Keratinocyte (primary cell): ENCODE measurements at regions not wholly inside any gene's neighbourhood (a gene's known extent, or its start where the extent isn't known, plus 50 kb on each side); places are given as distances from the start of the nearest gene placed in this dataset.

Source experiments
- EZH2 ChIP-seq: IDR thresholded peaks from one replicate; pipeline ENCODE4 v1.6.1; 2012; ENCODE audit warnings: inconsistent platforms, mild to moderate bottlenecking, low read length, moderate library complexity
- TF ChIP-seq, protein P1 (sequence below), 3 experiments: IDR thresholded peaks in 1 of 3; conservative IDR thresholded peaks in 1 of 3; optimal IDR thresholded peaks in 1 of 3; 2 replicates in 2 of 3; 3 replicates in 1 of 3; pipeline versions ENCODE3 to v1.5.1; 2011; ENCODE audit warnings: low read length in 3 of 3, mild to moderate bottlenecking in 3 of 3, moderate library complexity in 2 of 3, control low read depth in 1 of 3, inconsistent platforms in 1 of 3; ENCODE audit not compliant: insufficient read depth in 2 of 3; ENCODE audit errors: extremely low read depth in 1 of 3

DNA sequence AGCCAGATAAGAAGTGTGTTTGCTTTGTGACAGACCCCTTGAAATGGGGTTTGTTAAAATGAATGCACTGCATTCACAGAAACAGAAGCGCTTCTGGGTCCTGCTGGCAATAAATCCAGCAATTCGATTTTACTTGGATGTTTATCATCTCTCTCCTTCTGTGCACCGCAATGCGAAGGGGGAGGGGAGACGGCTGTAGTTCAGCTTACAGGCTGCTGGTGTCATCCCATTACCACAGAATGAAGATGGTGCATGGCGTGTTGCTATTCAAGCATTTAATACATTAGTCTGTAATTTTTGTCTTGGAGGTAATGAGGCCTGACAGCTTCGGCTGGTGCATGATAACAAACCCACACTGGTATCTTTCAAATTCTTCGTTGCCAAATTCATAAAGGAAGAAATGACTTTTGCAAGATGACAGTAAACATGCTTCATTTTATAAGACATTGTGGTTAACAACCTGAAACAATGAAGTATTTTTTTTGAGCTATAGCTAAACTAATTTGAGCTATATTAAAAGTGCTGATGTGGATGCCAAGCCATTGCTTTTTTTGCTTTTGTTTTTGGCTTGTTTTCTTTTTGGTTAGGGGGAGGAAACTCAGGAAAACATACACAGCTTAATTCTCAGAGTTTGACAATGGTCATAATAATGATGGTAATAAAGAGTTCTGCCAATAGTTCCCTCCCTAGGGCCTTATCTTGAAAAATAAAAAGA lies 418.3 kb downstream of the OTOL1 start:
- TF ChIP-seq, protein P1, sequence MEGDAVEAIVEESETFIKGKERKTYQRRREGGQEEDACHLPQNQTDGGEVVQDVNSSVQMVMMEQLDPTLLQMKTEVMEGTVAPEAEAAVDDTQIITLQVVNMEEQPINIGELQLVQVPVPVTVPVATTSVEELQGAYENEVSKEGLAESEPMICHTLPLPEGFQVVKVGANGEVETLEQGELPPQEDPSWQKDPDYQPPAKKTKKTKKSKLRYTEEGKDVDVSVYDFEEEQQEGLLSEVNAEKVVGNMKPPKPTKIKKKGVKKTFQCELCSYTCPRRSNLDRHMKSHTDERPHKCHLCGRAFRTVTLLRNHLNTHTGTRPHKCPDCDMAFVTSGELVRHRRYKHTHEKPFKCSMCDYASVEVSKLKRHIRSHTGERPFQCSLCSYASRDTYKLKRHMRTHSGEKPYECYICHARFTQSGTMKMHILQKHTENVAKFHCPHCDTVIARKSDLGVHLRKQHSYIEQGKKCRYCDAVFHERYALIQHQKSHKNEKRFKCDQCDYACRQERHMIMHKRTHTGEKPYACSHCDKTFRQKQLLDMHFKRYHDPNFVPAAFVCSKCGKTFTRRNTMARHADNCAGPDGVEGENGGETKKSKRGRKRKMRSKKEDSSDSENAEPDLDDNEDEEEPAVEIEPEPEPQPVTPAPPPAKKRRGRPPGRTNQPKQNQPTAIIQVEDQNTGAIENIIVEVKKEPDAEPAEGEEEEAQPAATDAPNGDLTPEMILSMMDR (optimal IDR thresholded peaks at IDR 0.05 in 1 of 3, IDR thresholded peaks at IDR 0.05 in 1 of 3, conservative IDR thresholded peaks at IDR 0.05 in 1 of 3; ENCODE audit: extremely low read depth in 1 of 3, insufficient read depth in 2 of 3, low read length in 3 of 3), result no peak
- no peak for TF ChIP-seq EZH2
